GM21447 (cell line): ENCODE measurements at regions not wholly inside any gene's neighbourhood (a gene's known extent, or its start where the extent isn't known, plus 50 kb on each side); places are given as distances from the start of the nearest gene placed in this dataset.

ENCODE experiments used
- ATAC-seq: cut with Tn5 transposase; IDR thresholded peaks from one replicate; pipeline ENCODE4 v1.9.1; 2021; ENCODE audit not compliant: unreplicated experiment

- ATAC-seq: no peak
Measured at GRCh38 chr1:187413405-187414169, 584.8 kb downstream of the PLA2G4A start.

- ATAC-seq: no peak
Measured at GRCh38 chr1:187415065-187415464, 586.3 kb downstream of the PLA2G4A start.

- no peak for ATAC-seq
Measured at GRCh38 chr1:187417520-187417919, 588.8 kb downstream of the PLA2G4A start.

DNA sequence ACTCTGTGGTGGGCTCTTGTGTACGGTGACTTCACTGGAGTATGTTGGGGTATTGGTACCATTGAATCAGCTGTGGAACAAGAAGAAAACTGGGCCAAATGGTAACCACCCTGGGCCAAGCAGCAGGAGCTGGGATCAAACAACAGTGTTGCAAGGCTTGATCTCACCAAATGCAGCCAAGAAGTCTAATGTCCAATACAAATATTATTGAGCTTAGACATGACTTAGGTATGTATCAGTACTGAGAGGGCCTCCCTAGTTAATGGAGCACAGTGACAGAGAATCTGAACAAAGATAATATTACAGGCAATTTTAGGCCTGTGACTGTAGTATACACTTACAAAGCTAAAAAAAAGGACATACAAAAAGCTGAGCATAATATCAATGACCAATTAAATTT lies 604.8 kb downstream of the PLA2G4A start:
- ATAC-seq: no peak

DNA sequence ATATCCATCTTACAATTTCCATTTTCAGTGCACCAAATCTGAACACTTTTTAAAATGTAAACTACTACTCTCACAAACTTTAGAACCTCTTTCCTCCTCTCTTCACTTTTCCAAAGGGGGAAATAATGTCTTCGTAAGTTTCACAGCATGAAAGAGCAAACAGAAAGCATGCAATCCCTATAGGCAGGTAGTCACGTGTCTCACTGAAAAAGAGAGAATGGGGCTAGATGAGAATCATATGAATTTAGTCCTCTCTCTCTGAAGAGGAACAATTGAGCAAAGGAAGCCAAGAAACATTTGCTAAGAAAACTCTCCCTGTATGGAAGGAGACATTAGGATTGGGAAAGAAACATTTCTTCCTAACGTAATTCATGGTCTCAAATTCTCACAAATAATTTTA lies 613.9 kb downstream of the PLA2G4A start:
- ATAC-seq: no peak

DNA sequence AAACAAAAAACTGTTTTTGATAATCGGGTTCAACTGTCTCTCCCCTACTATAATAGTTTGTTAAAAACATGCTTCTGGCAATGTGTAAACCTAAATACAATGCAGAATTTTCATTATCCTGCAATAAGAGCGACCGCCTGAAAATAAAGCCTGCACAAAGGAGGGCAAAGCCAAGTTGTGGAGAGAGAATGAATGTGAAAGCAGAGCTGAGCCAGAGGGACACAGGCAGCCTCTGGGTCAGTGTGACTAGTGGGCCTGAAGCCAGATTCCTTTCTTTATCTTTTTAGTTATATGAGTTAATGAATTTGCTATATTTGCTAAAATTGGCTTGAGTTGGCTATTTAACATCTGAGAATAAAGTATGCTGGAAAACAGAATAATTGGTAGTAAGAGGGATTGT lies 615.2 kb downstream of the PLA2G4A start:
- ATAC-seq: no peak

DNA sequence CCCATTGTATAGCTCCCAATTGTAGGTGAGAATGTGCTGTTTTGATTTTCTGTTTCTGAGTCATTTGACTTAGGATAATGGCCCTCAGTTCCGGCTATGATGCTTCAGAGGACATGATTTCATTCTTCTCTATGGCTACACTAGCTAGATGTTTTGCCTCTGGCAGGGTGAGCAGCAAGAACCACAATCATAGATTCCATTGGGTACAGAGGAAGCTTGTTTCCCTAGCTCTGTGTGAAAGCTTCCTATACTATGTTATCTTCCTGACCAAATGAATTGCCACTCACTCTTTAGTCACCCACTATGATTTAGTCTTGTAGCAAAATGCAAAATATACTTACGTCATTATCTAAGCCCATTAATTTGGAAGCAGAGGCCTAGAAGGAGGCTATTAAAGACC lies 616.3 kb downstream of the PLA2G4A start:
- no peak for ATAC-seq

DNA sequence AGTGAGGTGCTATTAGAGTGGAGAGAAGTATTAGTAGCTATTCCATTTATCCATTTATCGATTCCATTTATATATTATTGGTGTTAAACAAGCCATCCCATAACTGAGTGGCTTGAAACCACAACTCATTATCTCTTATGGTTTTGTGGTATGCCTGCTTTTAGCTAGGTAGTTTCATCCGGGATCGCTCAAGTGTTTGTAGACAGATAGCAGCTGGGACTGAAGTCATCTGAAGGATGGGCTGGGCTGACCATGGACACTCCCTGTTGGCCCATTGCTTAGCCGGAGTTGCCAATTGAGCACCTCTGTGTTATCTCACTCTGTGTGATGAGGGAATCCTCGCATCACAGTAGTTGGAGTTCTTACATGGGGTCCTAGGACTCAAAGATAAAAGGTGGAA lies 622.5 kb downstream of the PLA2G4A start:
- no peak for ATAC-seq

- no peak for ATAC-seq
Measured at GRCh38 chr1:187454010-187454409, 625.3 kb downstream of the PLA2G4A start.

- no peak for ATAC-seq
Measured at GRCh38 chr1:187456446-187456845, 627.7 kb downstream of the PLA2G4A start.

DNA sequence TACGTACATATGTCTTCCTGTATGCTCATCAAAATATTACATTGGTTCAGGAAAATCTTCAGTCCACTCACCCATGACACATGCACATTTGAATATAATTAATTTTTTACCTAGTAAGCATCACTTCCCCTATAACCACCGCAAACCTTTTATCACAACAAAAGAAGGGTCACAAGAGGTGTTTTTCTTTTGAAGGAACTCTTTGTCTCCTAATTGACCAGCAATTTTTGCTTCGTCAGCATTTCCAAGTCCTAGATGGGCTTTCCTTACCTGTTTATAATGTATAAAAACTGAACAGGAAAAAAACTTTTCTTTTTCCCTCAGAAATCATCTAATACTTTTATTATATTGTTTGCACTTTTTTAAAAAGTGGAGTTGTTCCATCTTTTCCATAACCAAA lies 631.3 kb downstream of the PLA2G4A start:
- no peak for ATAC-seq

DNA sequence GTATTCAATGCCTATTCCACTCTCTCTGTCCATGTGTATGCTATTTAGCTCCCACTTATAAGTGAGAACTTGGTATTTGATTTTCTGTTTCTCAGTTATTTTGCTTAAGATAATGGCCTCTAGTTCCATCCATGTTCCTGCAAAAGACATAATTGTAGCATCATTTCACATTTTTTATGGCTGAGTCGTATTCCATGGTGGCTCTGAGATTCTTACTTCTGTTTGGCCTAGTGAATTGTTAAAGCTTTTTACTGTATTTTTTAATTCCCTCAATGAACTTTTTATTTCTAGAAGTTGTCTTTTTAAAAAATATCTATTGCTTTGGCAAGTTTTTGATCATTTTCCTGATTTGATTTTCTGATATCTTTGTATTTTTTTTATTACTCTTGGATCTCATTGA lies 635.6 kb downstream of the PLA2G4A start:
- ATAC-seq: no peak

DNA sequence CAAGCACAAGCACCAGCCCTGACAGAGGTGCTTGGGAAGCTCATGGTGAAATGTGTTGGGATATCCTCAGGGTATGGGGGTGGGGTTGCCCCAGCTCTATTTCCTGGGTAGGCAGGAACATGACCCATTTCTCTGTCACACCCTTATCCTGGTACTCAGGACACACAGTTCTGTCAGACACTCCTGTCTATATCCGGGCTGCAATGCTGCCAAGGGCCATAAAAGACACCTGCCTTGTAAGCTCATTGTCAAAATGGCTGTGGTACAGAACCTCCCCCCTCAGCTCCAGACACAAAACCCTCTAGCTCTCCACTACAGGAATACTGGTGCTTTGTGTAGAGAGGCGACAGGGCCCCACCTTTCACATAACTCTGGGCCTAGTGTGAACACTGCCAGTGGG lies 636.7 kb downstream of the PLA2G4A start:
- no peak for ATAC-seq

DNA sequence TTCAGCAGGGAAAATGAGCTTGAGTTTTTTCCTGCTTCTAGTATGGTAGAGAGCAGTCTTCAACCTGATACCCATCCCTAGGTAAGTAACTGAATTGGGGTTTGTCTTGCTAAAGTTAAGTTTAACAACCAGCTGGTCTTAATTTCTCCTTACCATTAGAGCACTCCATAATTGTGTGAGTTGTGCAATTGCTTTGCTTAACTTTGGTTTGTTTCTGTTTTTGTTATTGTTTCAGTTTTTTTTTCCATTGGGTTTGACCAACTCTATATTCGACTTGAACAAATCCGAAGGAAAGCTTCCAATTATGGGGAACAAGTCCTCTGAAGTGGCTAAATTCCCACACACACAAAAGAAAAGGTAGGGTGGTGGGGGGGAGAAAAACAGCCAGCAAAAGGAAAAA lies 641.1 kb downstream of the PLA2G4A start:
- ATAC-seq: no peak

DNA sequence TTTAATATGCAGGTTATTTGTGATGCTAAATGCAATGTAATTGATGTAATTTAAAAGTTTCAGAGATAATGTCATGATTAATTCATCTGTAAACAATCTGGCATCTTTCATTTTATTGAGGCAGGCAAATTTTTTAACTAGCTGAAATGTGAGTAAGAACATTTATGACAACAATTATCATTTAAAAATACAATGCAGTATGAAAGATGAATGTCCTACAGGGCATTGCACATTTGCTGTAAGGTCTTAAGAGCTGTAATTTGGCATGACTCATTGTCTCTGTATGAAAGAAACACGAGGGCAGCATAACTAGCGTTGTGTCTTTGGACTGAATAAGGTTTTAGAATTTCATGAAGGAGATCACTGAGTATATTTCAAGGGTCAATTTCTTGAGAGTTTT lies 642.8 kb downstream of the PLA2G4A start:
- ATAC-seq: no peak

- no peak for ATAC-seq
Measured at GRCh38 chr1:187474336-187474735, 645.6 kb downstream of the PLA2G4A start.

- no peak for ATAC-seq
Measured at GRCh38 chr1:187476671-187477070, 647.9 kb downstream of the PLA2G4A start.

DNA sequence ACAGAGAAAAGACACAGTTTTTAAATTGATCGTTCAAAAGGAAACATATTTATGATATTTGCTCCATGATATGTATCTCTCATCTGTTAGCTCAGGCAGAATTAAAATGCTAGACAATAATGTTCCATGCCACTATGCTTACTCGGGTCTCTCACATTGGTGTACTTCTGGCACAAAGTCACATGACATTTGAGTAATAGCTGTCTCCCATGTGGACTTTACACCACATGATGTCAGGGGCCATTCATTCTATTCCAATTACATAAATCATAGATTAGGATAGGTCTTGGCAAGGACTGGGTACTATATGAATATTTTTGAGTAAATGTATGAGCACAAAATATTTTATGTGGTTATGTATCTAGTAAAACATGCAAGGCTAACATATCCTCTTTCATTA lies 648.4 kb downstream of the PLA2G4A start:
- no peak for ATAC-seq

GRCh38 chr1:187477535-187477934 lies 648.8 kb downstream of the PLA2G4A start:
- ATAC-seq: no peak

DNA sequence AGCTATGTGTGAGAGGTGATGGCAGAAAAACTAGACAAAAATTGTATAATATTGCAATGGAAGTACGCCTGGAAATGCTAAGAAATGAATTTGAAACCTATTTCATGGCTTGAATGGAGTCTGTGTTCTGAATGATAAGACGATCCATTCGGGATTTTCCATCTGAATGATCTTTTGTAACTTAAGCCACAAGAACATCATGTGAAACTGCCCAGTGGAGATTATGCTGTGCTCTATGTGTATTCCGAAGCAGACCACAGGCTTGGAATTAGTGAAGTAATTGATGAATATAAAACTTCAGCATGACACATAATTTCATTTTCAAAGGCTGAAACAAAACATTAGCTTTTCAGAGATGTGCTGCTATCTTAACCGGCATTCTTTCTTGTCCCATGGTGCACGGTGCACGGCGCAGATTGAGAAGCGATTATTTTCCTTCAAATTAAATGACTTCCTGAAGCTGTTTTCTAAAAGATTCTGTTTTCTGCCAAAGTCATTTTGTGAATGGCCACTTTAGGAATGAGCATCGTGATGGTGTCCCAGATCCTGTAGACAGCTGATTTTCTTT lies 652.9 kb downstream of the PLA2G4A start:
- no peak for ATAC-seq

DNA sequence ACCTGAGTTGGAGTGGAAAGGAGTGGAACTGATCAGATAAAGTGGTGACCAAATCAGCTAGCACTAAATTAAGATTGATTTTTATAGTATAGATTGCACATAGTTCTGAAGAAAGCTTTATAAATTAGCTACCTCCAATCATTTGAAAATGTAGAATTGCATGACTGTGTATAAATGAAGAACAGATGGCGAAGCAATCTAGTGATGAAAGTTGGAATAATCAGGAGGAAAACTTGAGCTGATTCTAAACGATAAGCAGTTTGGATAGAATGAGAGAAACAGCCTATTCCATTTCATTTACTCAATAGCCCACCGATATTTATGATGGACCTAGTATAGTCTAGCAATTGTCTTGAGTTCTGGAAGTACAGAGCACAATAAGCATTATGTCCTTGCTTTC lies 661.5 kb downstream of the PLA2G4A start:
- no peak for ATAC-seq

GRCh38 chr1:187491082-187491720 lies 662.5 kb downstream of the PLA2G4A start:
- ATAC-seq: no peak
